ENCODE measurements at regions not wholly inside any gene's neighbourhood (a gene's known extent, or its start where the extent isn't known, plus 50 kb on each side); places are given as distances from the start of the nearest gene placed in this dataset.
A peak's percentile ranks its signal among the peaks of the same experiment; 100 is the strongest.

GRCh38 chr4:22970665-22971064 is 277.9 kb downstream of the GBA3 start:
- Histone ChIP-seq H3K27me3 (no peaks in the 10 kb centered on the region), H3K27ac (no peak overlapping the region), H3K9me3 (no peaks in the 10 kb centered on the region), H3K36me3 (no peaks in the 10 kb centered on the region), H3K4me1 (no peaks in the 10 kb centered on the region), H3K4me3 (no peak overlapping the region)
- no peak for DNase-seq
- no peak for TF ChIP-seq POLR2A (IDR thresholded peaks at IDR 0.05)
- no peak for TF ChIP-seq CTCF (IDR thresholded peaks at IDR 0.05)

- TF ChIP-seq CTCF (IDR thresholded peaks at IDR 0.05): no peak
- no peak for TF ChIP-seq POLR2A (IDR thresholded peaks at IDR 0.05)
- H3K27ac ChIP-seq: peak overlapping the region in 2 of 4 donors; percentile 22 to 41
- H3K9me3 ChIP-seq: no peaks in the 10 kb centered on the region
- no peaks in the 10 kb centered on the region for H3K4me1 ChIP-seq
- H3K4me3 ChIP-seq: no peak overlapping the region
- no peaks in the 10 kb centered on the region for H3K36me3 ChIP-seq
- no peak for DNase-seq
- no peaks in the 10 kb centered on the region for H3K27me3 ChIP-seq
Observed at GRCh38 chr4:22969287-22969896, 276.7 kb downstream of the GBA3 start.

GRCh38 chr4:22962295-22962694 is 269.6 kb downstream of the GBA3 start:
- peak in 3 of 6 experiments; percentile 53 to 60 (median 55) for TF ChIP-seq CTCF (IDR thresholded peaks at IDR 0.05)
- no peak for TF ChIP-seq POLR2A (IDR thresholded peaks at IDR 0.05)
- H3K4me1 ChIP-seq: no peaks in the 10 kb centered on the region
- no peaks in the 10 kb centered on the region for H3K9me3 ChIP-seq
- H3K36me3 ChIP-seq: no peaks in the 10 kb centered on the region
- H3K27ac ChIP-seq: peak overlapping the region in 2 of 4 donors; percentile 3 to 38
- DNase-seq: no peak
- H3K4me3 ChIP-seq: no peak overlapping the region
- H3K27me3 ChIP-seq: no peaks in the 10 kb centered on the region

- DNase-seq: no peak
- H3K36me3 ChIP-seq: no peaks in the 10 kb centered on the region
- no peak overlapping the region for H3K4me3 ChIP-seq
- H3K27ac ChIP-seq: no peak overlapping the region
- no peaks in the 10 kb centered on the region for H3K27me3 ChIP-seq
- H3K4me1 ChIP-seq: no peaks in the 10 kb centered on the region
- H3K9me3 ChIP-seq: no peaks in the 10 kb centered on the region
- TF ChIP-seq CTCF (IDR thresholded peaks at IDR 0.05) (no peak), POLR2A (IDR thresholded peaks at IDR 0.05) (no peak)
Observed at GRCh38 chr4:22959483-22959882, 266.7 kb downstream of the GBA3 start.

GRCh38 chr4:22957774-22958309 is 265.1 kb downstream of the GBA3 start:
- Histone ChIP-seq H3K9me3 (peaks cover 0 to 3% (median 0%) of the 10 kb centered on the region in 4 donors), H3K27me3 (no peaks in the 10 kb centered on the region), H3K27ac (no peak overlapping the region), H3K36me3 (no peaks in the 10 kb centered on the region), H3K4me3 (no peak overlapping the region), H3K4me1 (no peaks in the 10 kb centered on the region)
- TF ChIP-seq POLR2A (IDR thresholded peaks at IDR 0.05) (no peak), CTCF (IDR thresholded peaks at IDR 0.05) (no peak)
- no peak for DNase-seq
